DLD1 (cell line): ENCODE measurements at regions not wholly inside any gene's neighbourhood (a gene's known extent, or its start where the extent isn't known, plus 50 kb on each side); places are given as distances from the start of the nearest gene placed in this dataset.
"Not testable (repeated sequence)": the region's sequence is repeated elsewhere in the genome, so short reads cannot be mapped to it uniquely, and the experiment has no call there.

ENCODE experiments used
- in situ Hi-C: cut with HindIII; loops from 2 replicates; pipeline ENCODE4 v1.10.0; 2017; ENCODE audit warnings: low sequenced_read_pairs

DNA sequence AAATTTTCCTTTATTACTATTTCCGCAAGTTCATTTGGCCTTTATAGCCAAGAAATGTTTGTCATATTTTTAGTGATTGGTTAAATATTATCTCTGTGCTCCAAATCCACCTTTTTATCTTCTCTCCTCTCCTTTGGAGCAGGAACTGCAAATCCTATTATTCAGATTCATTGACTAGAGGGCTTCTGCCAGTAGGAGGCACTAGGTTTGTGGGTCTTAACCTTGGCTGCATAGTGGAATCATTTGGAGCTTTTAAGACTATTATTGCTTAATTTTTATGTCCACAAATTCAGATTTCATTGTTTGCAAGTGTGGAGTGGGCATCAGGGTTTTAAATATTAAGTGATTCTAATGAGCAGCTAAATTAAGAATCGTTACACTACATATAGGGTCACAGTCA is 75.3 kb upstream of the SYT10 start:
- in situ Hi-C loops: no loop called here

DNA sequence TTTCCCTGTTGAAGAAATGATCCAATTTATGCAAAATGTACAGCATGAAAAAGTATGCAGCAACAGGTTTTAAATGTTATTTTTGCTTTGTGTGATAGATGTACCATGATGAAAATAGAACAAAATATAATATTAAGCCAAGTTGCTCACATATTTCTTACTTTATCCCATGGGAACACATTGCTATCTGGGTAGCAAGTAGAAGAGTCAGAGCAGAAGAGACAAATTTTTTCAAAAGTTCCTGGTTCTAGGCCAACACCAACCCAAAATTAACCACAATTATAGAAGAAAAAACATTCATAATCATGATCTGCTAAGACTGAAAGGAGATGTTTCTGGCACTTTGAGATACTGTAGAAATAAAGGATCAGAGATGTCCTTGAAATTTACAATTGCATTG is 79.9 kb upstream of the SYT10 start:
- in situ Hi-C loops: no loop called here

DNA sequence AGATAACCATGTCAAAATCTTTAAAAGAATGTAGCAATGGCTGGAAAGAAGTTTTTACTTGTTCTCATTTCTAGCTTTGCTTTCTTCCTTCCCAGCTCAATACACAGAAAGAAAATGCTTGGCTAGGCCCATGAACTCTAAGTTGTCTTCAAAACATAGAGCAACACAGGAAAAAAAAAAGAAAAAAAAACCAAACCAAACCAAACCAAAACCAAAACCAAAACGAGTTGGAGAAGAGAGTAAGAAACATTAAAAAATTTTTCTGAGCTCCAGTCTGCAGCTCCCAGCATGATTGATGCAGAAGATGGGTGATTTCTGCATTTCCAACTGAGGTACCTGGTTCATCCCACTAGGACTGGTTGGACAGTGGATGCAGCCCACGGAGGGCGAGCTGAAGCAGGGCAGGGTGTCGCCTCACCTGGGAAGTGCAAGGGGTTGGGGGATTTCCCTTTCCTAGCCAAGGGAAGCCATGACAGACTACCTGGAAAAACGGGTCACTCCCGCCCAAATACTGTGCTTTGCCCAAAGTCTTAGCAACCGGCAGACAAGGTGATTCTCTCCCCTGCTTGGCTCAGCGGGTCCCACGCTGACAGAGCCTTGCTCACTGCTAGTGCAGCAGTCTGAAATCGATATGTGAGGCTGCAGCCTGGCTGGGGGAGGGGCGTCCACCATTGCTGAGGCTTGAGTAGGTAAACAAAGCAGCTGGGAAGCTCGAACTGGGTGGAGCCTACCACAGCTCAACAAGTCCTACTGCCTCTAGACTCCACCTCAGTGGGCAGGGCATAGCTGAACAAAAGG is 81.1 kb upstream of the SYT10 start:
- in situ Hi-C loops: not testable (repeated sequence)

DNA sequence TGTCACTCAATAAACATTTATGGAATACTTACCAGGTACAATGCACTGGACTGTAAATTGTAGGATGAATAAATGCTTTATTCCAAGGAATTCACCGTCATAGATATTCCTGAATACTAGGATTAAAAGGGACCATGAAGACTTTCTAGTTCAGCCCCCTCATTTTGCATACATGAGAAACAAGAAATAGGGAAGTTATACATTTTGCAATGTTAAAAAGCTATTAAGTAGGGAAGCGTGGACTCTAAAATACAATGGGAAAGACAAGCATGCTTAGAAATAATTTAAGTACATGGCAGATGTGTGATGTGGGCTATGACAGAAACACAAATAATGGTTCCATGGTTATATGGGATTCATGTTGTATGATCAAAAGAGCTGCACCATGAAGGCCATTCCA is 89.4 kb upstream of the SYT10 start:
- in situ Hi-C loops: no loop called here

DNA sequence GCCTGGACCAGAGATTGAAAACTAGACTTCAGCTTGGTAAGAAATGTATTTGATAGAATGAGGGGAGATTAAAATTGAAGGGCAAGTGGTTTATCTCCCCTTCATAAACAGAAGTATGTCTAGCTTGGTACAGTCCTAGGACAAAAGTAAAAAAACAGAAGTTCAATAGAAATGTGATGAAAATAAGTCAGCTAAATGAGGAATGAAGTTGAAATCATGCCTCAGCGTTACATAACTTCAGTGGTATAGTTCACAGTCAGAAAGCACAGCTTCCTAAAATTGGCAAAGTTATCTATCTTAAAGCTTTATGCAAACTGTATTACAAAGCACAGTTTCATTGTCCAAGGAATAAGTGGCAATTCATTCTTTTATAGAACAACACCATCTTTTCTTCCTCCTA is 90.2 kb upstream of the SYT10 start:
- in situ Hi-C loops: no loop called here

DNA sequence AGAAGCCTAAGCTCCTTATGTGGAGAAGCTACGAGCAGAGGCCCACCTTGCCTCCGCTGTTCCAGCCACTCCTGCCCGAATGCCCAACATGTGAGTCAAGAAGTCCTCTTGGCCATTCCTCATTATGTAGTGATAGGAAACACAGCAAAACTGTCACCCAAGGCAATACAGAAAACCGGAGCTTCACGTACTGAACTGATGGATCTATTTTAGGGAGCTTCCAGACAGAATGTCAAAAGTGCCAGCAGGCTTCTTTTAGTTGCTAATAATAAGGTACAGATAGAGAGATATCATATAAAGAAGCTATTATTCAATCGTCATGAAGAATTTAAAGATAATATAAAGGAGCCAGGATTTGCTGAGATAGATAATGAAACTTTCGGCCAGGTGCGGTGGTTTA is 91.6 kb upstream of the SYT10 start:
- in situ Hi-C loops: no loop called here

DNA sequence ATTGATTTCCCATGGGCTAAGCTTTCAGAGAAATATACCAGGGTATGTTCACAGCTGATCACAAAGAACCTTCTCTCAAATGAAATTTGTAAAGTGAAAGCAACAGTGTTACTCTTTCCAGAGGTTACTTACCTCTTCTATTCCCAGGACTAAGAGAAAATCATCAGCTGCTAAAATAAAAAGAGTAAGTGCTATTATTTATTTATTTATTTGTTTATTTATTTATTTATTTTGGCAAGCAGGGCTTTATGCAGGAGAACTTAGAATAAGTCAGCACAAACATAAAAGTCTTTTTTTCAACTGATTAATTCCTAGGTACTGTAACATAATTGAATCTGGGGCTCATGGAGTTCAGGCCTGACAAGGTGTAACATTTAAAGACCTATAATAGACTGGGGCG is 93.9 kb upstream of the SYT10 start:
- in situ Hi-C loops: no loop called here

DNA sequence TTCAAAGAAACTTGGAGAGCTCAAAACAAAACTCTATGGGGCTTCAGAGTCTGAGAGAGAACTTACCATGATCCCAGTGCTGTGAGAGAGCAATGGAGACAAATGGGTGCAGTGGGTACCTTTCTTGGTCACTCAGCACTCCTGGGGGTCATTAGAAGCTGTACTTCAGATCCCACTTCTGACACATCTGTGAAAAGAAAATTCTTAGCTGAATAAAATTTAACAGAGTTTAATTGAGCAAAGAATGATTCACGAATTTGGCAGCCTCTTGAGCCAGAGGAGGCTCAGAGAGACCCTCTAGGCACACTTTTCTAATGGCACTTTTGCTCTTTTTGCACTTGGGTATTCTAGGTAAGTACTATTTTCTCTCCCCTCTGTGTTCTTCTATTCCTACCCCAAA is 96.8 kb upstream of the SYT10 start:
- in situ Hi-C loops: no loop called here

DNA sequence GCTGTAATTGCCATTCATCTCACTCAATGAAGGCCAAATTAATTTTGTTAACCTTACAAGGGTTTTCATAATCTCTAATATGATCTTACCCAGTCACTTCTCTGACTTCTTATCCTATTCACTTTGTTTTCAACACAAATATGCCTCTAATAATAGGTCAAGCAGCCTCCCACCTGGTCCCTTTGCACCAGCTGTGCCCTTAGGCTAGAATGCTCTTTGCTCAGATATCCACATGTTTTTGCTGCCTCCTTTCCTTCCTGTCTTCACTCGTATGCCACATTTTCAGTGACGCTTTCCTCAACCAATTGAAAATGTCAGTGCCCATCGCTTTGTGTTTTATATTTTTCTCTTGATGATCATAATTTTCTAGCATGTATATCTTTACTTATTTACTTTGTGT is 106.4 kb upstream of the SYT10 start:
- in situ Hi-C loops: no loop called here

DNA sequence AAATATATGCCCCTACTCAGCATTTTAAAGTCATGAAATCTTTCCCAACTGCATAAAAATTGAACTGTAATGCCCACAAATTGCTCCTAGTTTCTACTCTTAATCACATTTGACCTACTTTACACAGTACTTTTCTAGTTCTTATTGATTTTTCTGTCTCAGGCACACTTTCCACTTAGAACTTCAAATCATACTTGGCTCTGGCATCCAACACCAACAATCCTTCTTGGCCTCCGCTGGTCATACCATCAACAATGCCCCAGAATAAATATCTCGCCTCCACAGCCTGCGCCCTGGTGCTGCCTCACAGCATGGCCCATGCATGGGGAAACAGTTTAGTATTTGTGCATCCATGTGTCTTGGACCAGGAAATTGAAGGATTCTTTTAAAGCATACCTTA is 107.5 kb upstream of the SYT10 start:
- in situ Hi-C loops: no loop called here

DNA sequence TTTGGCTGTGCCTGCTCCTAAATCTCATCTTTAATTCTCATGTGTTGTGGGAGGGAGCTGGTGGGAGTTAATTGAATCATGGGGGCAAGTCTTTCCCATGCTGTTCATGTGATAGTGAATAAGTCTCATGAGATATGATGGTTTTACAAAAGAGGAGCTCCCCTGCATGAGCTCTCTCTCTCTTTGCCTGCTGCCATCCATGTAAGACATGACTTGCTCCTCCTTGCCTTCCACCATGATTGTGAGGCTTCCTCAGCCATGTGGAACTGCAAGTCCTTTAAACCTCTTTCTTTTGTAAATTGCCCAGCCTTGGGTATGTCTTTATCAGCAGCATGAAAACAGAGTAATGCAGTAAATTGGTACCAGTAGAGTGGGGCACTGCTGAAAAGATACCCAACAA is 110.6 kb upstream of the SYT10 start:
- in situ Hi-C loops: not testable (repeated sequence)

DNA sequence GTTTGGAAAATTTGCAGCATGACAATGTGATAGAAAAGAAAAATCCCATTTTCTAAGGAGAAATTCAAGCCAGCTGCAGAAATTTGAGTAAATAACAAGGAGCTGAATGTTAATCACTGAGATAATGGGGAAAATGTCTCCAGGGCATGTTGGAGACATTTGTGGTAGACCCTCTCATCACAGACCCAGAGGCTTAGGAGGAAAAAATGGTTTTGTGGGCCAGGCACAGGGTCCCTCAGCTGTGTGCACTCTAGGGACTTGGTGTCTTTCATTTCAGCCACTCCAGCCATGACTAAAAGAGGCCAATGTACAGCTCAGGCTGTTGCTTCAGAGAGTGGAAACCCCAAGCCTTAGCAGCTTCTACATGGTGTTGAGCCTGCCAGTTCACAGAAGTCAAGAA is 111.4 kb upstream of the SYT10 start:
- in situ Hi-C loops: no loop called here

DNA sequence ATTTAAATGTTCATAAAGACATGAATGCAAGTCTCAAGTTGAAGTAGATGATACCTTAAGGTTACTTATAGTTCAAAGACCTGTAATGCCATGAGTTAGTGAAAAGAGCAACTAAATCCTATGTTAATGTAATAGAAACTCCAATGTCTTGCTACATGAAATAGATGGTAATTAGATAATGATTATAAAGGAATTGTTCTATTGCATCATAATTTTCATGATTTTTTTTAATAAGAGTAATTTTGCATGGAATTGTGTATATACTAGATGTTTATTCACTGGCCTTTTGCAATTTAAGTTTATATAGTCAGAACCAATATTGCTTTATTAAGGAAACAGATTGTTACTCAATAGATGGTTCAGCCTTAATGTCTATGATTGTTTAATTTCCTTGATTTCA is 115.5 kb upstream of the SYT10 start:
- in situ Hi-C loops: no loop called here

DNA sequence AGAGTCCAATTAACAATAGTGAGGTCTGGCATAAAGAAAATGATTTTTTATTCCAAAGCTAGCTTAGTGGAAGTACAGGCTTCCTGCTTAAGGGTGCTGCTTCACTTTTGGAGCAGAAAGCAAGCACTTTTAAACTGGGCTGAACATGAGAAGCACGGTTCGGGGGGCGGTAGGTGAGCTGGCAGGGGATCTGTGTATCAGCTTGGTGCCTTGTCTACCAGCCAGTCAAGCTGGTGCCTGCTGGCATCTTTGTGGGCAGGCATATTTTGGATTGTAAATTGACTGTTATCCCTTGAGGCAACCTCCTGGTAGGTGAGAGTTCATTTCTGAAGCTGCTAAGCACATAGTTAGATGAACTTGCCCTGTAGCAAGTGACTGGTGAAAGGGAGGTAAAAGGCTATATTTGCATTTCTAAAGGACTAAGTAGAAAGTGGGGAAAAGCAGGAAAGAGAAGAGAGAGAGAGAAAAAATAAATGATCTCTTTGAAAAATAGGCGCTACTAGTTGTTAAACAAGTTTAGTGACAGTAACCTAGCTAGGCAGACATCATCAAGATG is 121.1 kb upstream of the SYT10 start:
- in situ Hi-C loops: no loop called here

DNA sequence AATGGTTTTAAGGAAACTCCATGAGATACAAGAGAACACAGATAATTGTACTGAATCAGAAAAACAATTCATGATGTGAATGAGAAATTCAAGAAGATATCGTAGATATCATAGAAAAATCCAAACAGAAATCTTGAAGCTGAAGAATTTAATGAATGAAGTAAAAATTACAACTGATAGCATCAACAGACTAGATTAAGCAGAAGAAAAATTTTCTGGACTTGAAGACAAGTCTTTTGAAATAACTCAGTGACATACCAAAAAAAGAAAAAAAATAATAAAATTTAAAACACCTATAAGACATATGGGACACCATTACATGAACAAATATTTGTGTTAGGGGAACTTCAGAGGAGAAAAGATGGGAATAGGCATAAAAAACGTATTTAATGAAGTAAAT is 122.8 kb upstream of the SYT10 start:
- in situ Hi-C loops: no loop called here

DNA sequence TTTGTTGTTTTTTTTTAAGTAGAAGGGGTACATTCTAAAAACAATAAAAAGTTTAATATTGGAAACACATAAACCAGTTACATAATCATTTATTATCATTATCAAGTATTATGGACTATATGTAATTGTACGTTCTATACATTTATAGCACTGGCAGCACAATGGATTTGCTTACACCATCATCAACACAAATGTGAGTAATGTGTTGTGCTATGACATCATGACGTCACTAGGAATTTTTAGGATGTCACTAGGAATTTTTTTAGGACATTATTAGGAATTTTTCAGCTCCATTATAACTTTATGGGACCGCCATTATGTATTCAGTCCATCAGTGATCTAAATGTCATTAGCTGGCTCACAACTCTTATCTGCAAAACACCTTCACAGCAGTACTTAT is 126.8 kb upstream of the SYT10 start:
- in situ Hi-C loops: no loop called here

DNA sequence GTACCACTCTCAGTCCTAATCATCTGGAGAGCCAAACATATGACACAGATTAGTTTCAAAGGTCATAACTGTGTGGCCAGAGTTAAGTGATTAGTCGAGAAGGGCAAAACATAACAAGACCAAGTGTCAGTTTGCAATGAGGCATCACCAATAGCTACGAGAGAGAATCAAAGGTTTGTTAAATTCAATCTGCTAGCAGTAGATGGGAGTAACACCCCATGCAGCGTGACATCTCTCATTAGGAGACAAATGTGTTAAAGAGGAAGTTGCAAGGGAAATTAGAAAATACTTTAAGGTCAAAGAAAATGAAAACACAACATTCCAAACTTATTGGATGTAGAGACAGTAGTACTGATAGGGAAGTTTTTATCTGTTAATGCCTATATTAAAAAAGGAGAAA is 135.7 kb upstream of the SYT10 start:
- in situ Hi-C loops: no loop called here

DNA sequence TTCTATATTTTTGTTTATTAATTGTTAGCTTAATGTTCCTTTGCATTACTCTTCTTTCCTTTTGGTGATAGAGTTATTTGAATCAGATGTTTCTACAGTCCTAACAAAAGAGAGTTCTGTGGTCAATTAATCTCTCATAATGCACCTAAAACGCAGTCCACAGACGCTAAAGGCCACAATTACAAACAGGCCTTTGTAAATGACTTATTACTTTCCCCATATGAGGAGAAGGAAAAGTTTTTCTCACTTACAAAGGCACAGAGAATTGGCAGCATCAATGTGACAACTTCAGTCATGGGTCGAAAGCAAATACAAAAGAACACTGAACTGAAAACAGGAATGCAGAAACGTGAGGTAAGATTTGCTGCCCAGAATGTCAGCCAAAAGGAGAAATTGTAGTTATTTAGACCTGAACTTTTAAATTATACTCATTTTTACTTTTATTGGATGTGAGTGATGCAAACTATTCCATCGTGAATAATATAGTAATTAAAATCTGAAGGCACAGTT is 142.0 kb upstream of the SYT10 start:
- in situ Hi-C loops: no loop called here

DNA sequence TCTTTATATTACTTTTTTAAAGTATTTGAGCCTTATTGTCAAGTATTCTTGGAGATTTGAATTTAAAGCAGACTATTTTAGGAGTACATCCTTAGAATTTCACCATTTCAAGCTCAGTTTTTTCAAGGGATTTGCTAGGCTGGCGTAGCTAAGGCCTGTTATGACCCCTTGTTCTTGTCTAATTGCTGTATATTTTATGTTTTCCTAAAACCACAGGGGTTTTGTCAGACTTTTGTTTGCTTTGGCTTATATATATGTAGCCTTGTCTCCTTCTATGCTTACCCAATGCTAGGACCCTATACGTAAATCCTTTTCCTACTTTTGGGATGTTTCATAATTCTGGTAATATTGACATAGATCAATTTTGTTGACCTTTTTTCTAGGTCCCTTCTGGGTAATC is 147.0 kb upstream of the SYT10 start:
- in situ Hi-C loops: no loop called here

DNA sequence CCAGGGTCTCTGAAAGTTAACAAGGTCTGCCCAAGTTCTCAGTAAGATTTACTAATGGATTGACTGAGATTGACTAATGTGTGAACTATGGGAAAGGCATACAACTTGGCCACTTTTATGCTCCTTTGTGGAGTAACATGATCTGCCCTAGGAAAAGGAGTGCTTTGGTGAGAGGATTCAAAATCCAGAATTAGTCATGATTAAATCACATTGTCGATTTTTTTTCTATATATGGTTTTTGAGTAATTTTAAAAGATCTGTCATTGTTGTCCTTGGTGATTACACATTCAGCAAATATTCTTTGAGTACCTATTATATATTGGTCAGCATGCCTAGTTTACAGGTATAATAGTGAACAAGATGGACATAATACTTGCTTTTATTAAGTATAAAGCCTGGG is 147.7 kb upstream of the SYT10 start:
- in situ Hi-C loops: no loop called here

DNA sequence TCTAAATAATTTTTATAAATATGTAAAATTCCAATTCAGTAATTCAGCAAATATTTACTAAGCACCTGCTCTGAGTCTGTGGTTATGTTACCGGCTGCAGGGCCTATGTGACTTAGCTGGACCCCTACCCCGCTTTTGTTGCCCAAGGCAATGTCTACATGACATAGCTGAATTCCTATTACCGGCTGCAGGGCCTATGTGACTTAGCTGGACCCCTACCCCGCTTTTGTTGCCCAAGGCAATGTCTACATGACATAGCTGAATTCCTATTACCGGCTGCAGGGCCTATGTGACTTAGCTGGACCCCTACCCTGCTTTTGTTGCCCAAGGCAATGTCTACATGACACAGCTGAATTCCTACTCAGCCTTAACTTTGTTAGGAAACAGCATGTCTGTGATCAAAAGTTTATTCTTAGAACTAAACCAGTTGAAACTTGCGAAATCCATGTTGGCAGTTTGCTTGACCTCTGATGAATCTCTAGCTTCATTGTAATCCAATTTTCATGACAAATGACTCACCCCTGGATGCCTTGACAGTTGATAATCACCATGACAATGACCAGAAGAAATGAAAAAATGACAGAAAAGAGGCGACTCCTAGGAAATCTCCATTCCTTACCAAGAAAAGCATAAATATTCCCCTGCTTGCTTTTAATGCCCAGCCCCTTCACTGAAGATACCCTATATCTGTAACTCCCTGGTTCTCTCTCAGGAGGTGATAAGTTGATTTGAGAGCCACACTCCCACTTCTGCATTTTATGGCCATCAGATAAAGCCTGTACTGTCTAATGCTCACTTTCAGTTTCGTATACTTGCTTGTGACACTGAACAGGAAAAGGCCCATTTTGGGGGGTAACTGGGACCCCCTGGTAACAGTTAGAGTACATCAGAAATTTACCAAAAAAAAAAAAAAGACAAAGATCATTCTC is 148.4 kb upstream of the SYT10 start:
- in situ Hi-C loops: no loop called here
